K562 (cell line): ENCODE measurements at regions not wholly inside any gene's neighbourhood (a gene's known extent, or its start where the extent isn't known, plus 50 kb on each side); places are given as distances from the start of the nearest gene placed in this dataset.

Experiments used
- ATAC-seq: fragments of 200-7000 bp; cut with Tn5 transposase; 3 replicates; pipeline ENCODE4 v1.9.1; 2020; ENCODE audit warnings: moderate library complexity
- BruUV-seq: library from RNA; stranded (reverse); fragments of 400-500 nt; replicated peaks from 2 replicates; lab custom pipeline; 2021; lab: Mats Ljungman, UMichigan
- CTCF ChIA-PET: fragments of 300-600 bp; formaldehyde crosslinking; extraction: SDS; loops from one replicate; lab custom pipeline; 2021; ENCODE audit warnings: low intra/inter-chr PET ratio; lab: Yijun Ruan, JAX
- POLR2A ChIA-PET: fragments of 300-600, 350-650 bp; sonication (Branson Sonifier 250); formaldehyde crosslinking; extraction: SDS; loops from one replicate; lab custom pipeline; 2021; ENCODE audit warnings: antibody characterized with exemption, inconsistent platforms; lab: Yijun Ruan, JAX
- DNase-seq, 4 experiments: peaks; one replicate each; pipeline versions ENCODE4 v3.0.0 to v3.0.0-alpha.2; 2011 to 2018; ENCODE audit warnings: low spot score in 3 of 4, mixed read lengths in 3 of 4; ENCODE audit errors: extremely low read depth in 1 of 4
- FAIRE-seq: peaks from 2 replicates; lab custom pipeline; 2011; peaks lifted over from hg19 to GRCh38; lab: Jason Lieb, UNC
- H2AFZ ChIP-seq: 2 replicates; pipeline ENCODE4 v1.6.0; 2011; ENCODE audit warnings: low read depth, low read length, control low read depth, inconsistent platforms
- H3K27ac ChIP-seq: fragments of 200-600 bp; 3 replicates; pipeline ENCODE4 v1.8.0; 2011; ENCODE audit warnings: low read depth, mild to moderate bottlenecking, control low read depth, inconsistent platforms, low read length, moderate library complexity, mixed read lengths; ENCODE audit errors: extremely low read depth
- H3K27me3 ChIP-seq, 2 experiments: fragments of 300-600 bp in 1 of 2; 2 replicates in 1 of 2; 3 replicates in 1 of 2; pipeline versions ENCODE4 v1.6.0 to v1.8.0; 2011; ENCODE audit warnings: inconsistent platforms in 2 of 2, low read length in 2 of 2, mild to moderate bottlenecking in 1 of 2, mixed read lengths in 1 of 2, moderate library complexity in 1 of 2; ENCODE audit not compliant: control insufficient read depth in 2 of 2, insufficient read depth in 2 of 2
- H3K36me3 ChIP-seq: fragments of 300-600 bp; 3 replicates; pipeline ENCODE4 v1.8.0; 2011; ENCODE audit warnings: mild to moderate bottlenecking, low read length, inconsistent platforms; ENCODE audit not compliant: control insufficient read depth, insufficient read depth
- H3K4me1 ChIP-seq, 2 experiments: fragments of 200-600 bp in 1 of 2; replicated peaks in 1 of 2; 2 replicates in 1 of 2; 3 replicates in 1 of 2; pipeline versions ENCODE4 v1.5.1 to v1.8.0; 2011; ENCODE audit warnings: inconsistent platforms in 2 of 2, low read length in 2 of 2, mild to moderate bottlenecking in 1 of 2, mixed read lengths in 1 of 2, moderate library complexity in 1 of 2; ENCODE audit not compliant: control insufficient read depth in 2 of 2, insufficient read depth in 2 of 2
- H3K4me2 ChIP-seq: 2 replicates; pipeline ENCODE4 v1.6.1; 2011; ENCODE audit warnings: low read length, control low read depth, inconsistent platforms, mixed read lengths; ENCODE audit not compliant: insufficient read depth
- H3K4me3 ChIP-seq: fragments of 200-600 bp; sonication (generic), shearing (Covaris generic); 2 replicates; pipeline ENCODE4 v1.5.1; 2016; ENCODE audit warnings: control low read depth, inconsistent platforms
- H3K79me2 ChIP-seq: fragments of 200-600 bp; 3 replicates; pipeline ENCODE4 v1.8.0; 2011; ENCODE audit warnings: low read length, inconsistent platforms; ENCODE audit not compliant: control insufficient read depth, insufficient read depth
- H3K9ac ChIP-seq, 2 experiments: 2 replicates each; pipeline versions ENCODE4 v1.6.0 to v1.6.1; 2011; ENCODE audit warnings: low read depth in 2 of 2, low read length in 2 of 2, control low read depth in 1 of 2, inconsistent platforms in 1 of 2, mild to moderate bottlenecking in 1 of 2, mixed read lengths in 1 of 2; ENCODE audit not compliant: insufficient read depth in 1 of 2
- H3K9me1 ChIP-seq: one replicate; pipeline ENCODE4 v1.6.0; 2011; ENCODE audit warnings: inconsistent platforms, mild to moderate bottlenecking, low read length, moderate library complexity; ENCODE audit not compliant: control insufficient read depth, insufficient read depth
- H3K9me3 ChIP-seq: replicated peaks from 2 replicates; pipeline ENCODE4 v1.5.1; 2011; ENCODE audit warnings: low read depth, low read length, inconsistent platforms; ENCODE audit not compliant: control insufficient read depth, insufficient read depth
- H4K20me1 ChIP-seq: replicated peaks from 2 replicates; pipeline ENCODE4 v1.6.1; 2011; ENCODE audit warnings: low read length, inconsistent platforms, mixed read lengths; ENCODE audit not compliant: control insufficient read depth, insufficient read depth
- ARID1B ChIP-seq: fragments of 450-650 bp; IDR thresholded peaks from 2 replicates; pipeline ENCODE4 v1.6.1; 2016; ENCODE audit warnings: antibody characterized with exemption, mild to moderate bottlenecking, inconsistent platforms
- CBFA2T3 ChIP-seq: fragments of 450-650 bp; IDR thresholded peaks from 2 replicates; pipeline ENCODE4 v1.6.1; 2017
- CCNT2 ChIP-seq: IDR thresholded peaks from 2 replicates; pipeline ENCODE4 v1.6.1; 2011; ENCODE audit warnings: borderline replicate concordance, low read depth, mild to moderate bottlenecking, moderate library complexity, mixed read lengths, low read length; ENCODE audit not compliant: insufficient read length; ENCODE audit errors: extremely low read depth
- COPS2 ChIP-seq: fragments of 450-650 bp; conservative IDR thresholded peaks from 2 replicates; pipeline ENCODE4 v1.6.1; 2016; ENCODE audit warnings: mild to moderate bottlenecking, moderate library complexity
- CXXC5 ChIP-seq: fragments of 250-450 bp; sonication (Bioruptor Pico); IDR thresholded peaks from 2 replicates; pipeline ENCODE4 v1.8.0; 2022; ENCODE audit warnings: inconsistent platforms, mild to moderate bottlenecking, moderate library complexity
- EP300 ChIP-seq: IDR thresholded peaks from 2 replicates; pipeline ENCODE4 v1.6.1; 2012; ENCODE audit warnings: low read length, improper control_type of control experiment
- ETV5 ChIP-seq: sonication (generic); formaldehyde crosslinking; IDR thresholded peaks from 2 replicates; pipeline ENCODE4 v1.4.0; 2020; ENCODE audit warnings: low read depth, mild to moderate bottlenecking, missing genetic modification reagents
- HDAC2 ChIP-seq: fragments of 450-650 bp; IDR thresholded peaks from 2 replicates; pipeline ENCODE4 v1.6.1; 2016; ENCODE audit warnings: mild to moderate bottlenecking
- JUND ChIP-seq, 2 experiments: IDR thresholded peaks; 2 replicates in 1 of 2; 3 replicates in 1 of 2; pipeline ENCODE4 v1.6.1; 2011; ENCODE audit warnings: borderline replicate concordance in 2 of 2, low read depth in 2 of 2, low read length in 2 of 2, improper control_type of control experiment in 1 of 2, missing biosample characterization in 1 of 2, missing genetic modification characterization in 1 of 2, missing genetic modification reagents in 1 of 2
- KLF16 ChIP-seq: IDR thresholded peaks from 2 replicates; pipeline ENCODE4 v1.6.1; 2016; ENCODE audit warnings: antibody characterized with exemption
- MAZ ChIP-seq, 2 experiments: fragments of 450-650 bp in 1 of 2; sonication (generic) in 1 of 2; formaldehyde crosslinking; IDR thresholded peaks in 1 of 2; conservative IDR thresholded peaks in 1 of 2; 2 replicates each; pipeline versions ENCODE4 v1.4.0 to v1.5.0; 2020; ENCODE audit warnings: mild to moderate bottlenecking in 1 of 2, missing genetic modification reagents in 1 of 2
- MTA2 ChIP-seq: fragments of 450-650 bp; IDR thresholded peaks from 2 replicates; pipeline ENCODE4 v1.6.1; 2016; ENCODE audit warnings: low read depth
- NFE2 ChIP-seq: IDR thresholded peaks from 2 replicates; pipeline ENCODE4 v1.6.1; 2014; ENCODE audit warnings: antibody characterized with exemption, low read depth
- PML ChIP-seq: IDR thresholded peaks from 2 replicates; pipeline ENCODE4 v1.6.1; 2012; ENCODE audit warnings: low read length, inconsistent platforms
- PRMT5 ChIP-seq: sonication (generic); formaldehyde crosslinking; IDR thresholded peaks from 2 replicates; pipeline ENCODE4 v1.5.0; 2020; ENCODE audit warnings: missing genetic modification reagents
- RAD21 ChIP-seq, 2 experiments: fragments of 250-450 bp in 1 of 2; fragments of 450-650 bp in 1 of 2; sonication (Bioruptor Pico) in 1 of 2; formaldehyde crosslinking in 1 of 2; IDR thresholded peaks in 1 of 2; conservative IDR thresholded peaks in 1 of 2; 2 replicates each; pipeline versions ENCODE4 v1.4.0 to v1.8.0; 2020 to 2022; ENCODE audit warnings: mild to moderate bottlenecking in 2 of 2, moderate library complexity in 1 of 2
- RBM14 ChIP-seq: fragments of 200-400 bp; formaldehyde crosslinking; IDR thresholded peaks from 2 replicates; pipeline ENCODE4 v1.6.1; 2018; ENCODE audit warnings: low read depth, mild to moderate bottlenecking, low read length, moderate library complexity, borderline replicate concordance; ENCODE audit not compliant: insufficient read depth
- SMAD4 ChIP-seq: fragments of 250-450 bp; sonication (Bioruptor Pico); conservative IDR thresholded peaks from 2 replicates; pipeline ENCODE4 v1.8.0; 2021; ENCODE audit warnings: inconsistent platforms, mild to moderate bottlenecking, moderate library complexity
- SMARCA4 ChIP-seq: fragments of 450-650 bp; IDR thresholded peaks from 2 replicates; pipeline ENCODE4 v1.6.1; 2016
- TAF1 ChIP-seq: IDR thresholded peaks from 2 replicates; pipeline ENCODE4 v1.6.1; 2011; ENCODE audit warnings: mild to moderate bottlenecking, low read length, moderate library complexity; ENCODE audit not compliant: insufficient read depth, control insufficient read depth, severe bottlenecking; ENCODE audit errors: extremely low read depth
- TBL1XR1 ChIP-seq, 2 experiments: IDR thresholded peaks; 2 replicates each; pipeline ENCODE4 v1.6.1; 2012; ENCODE audit warnings: improper control_type of control experiment in 2 of 2, low read length in 2 of 2, mild to moderate bottlenecking in 1 of 2
- TCF3 ChIP-seq: sonication (generic); formaldehyde crosslinking; IDR thresholded peaks from 2 replicates; pipeline ENCODE4 v1.4.0; 2020; ENCODE audit warnings: mild to moderate bottlenecking, missing genetic modification reagents
- TRIM24 ChIP-seq, 2 experiments: fragments of 450-650 bp; IDR thresholded peaks; 2 replicates each; pipeline ENCODE4 v1.6.1; 2016
- ZBTB8A ChIP-seq: fragments of 450-650 bp; IDR thresholded peaks from 2 replicates; pipeline ENCODE4 v1.6.1; 2018; ENCODE audit warnings: mild to moderate bottlenecking, moderate library complexity; ENCODE audit not compliant: partially characterized antibody
- ZEB2 ChIP-seq: fragments of 450-650 bp; IDR thresholded peaks from 2 replicates; pipeline ENCODE4 v1.6.1; 2016
- ZNF232 ChIP-seq: sonication (generic); formaldehyde crosslinking; IDR thresholded peaks from 2 replicates; pipeline ENCODE4 v1.8.0; 2022; ENCODE audit warnings: mild to moderate bottlenecking, missing genetic modification reagents
- ZNF311 ChIP-seq: fragments of 250-450 bp; sonication (Bioruptor Pico); IDR thresholded peaks from 2 replicates; pipeline ENCODE4 v1.4.0; 2020; ENCODE audit warnings: mild to moderate bottlenecking, moderate library complexity
- WGBS: fragments of 100-300 bp; shearing (Covaris generic); methylation state at CpG from one replicate; pipeline ENCODE4 v1.1.6; 2016; ENCODE audit warnings: low coverage, mixed read lengths; ENCODE audit not compliant: insufficient coverage; ENCODE audit errors: missing lambda C conversion rate; 5-methylcytosine and 5-hydroxymethylcytosine counted together
- in situ Hi-C: fragments of 300-500 bp; cut with MboI; formaldehyde crosslinking; loops from 4 replicates; pipeline ENCODE4 v1.15.0; 2018; ENCODE audit warnings: inconsistent platforms, mixed read lengths
- intact Hi-C: fragments of 100-400 bp; cut with micrococcal nuclease; formaldehyde crosslinking; loops from 2 replicates; pipeline ENCODE4 v1.14.2; 2022

- H3K4me3 ChIP-seq, result no peak overlapping the region
- H3K4me2 ChIP-seq, result peak overlapping the region; percentile 3; the same call in 1 of the 2 replicates
- peaks cover 11 to 13% of the 10 kb centered on the region in 2 experiments; a peak in 4 of 5 replicates for H3K27me3 ChIP-seq
- 0% methylated on average over 5 of the region's 5 CpGs for WGBS
- peak; percentile 67 for FAIRE-seq
- in situ Hi-C loops (no loop called here), intact Hi-C loops (loop anchor here (5.0 kb wide), 1 partner anchor 243 kb away; no protein-coding TSS in a partner anchor)
- no peaks in the 10 kb centered on the region for H3K79me2 ChIP-seq
- no peak overlapping the region for H3K9ac ChIP-seq
- H3K27ac ChIP-seq, result no peak overlapping the region
- POLR2A ChIA-PET, result interaction anchor here (1.5 kb wide), 1 partner anchor 11 kb away, joined by 4 read pairs; no protein-coding TSS in a partner anchor
- H2AFZ ChIP-seq, result no peak overlapping the region
- CTCF ChIA-PET, result interaction anchor here (0.6 to 0.7 kb wide), 2 partner anchors 263 to 526 kb away, joined by 3 to 4 read pairs; no protein-coding TSS in a partner anchor
- peak; percentile 83 for ATAC-seq
- H3K36me3 ChIP-seq, result no peaks in the 10 kb centered on the region
- H3K9me3 ChIP-seq, result no peaks in the 10 kb centered on the region
- BruUV-seq, result no TSS peak
- H3K4me1 ChIP-seq, result peaks cover 0 to 18% of the 10 kb centered on the region in 2 experiments; a peak in 3 of 5 replicates
- H4K20me1 ChIP-seq, result no peaks in the 10 kb centered on the region
- no peaks in the 10 kb centered on the region for H3K9me1 ChIP-seq
- DNase-seq, result peak; percentile 23 to 64 (median 42)
- TF ChIP-seq SMAD4 (CRISPR knock-in tag) (0 out of 2 replicates have a peak, but pooled peaks have one; percentile 16), ETV5 (peak; percentile 73; the same call in 1 of the 2 replicates), COPS2 (no peak), CXXC5 (CRISPR knock-in tag) (peak; percentile 20; the same call in 1 of the 2 replicates), CBFA2T3 (peak; percentile 82), NFE2 (peak; percentile 27; the same call in 1 of the 2 replicates), PRMT5 (CRISPR knock-in tag) (no peak), MTA2 (peak; percentile 55), ZNF232 (CRISPR knock-in tag) (no peak), ARID1B (peak; percentile 88), HDAC2 (peak; percentile 34; the same call in 1 of the 2 replicates), RAD21 (CRISPR knock-in tag; conservative IDR thresholded peaks at IDR 0.05 in 1 of 2, IDR thresholded peaks at IDR 0.05 in 1 of 2) (peak; percentile 45 to 60), RBM14 (no peak), SMARCA4 (peak; percentile 54; the same call in 1 of the 2 replicates), KLF16 (peak; percentile 66), TBL1XR1 (IDR thresholded peaks at IDR 0.05; ENCODE audit: low read length in 2 of 2) (0 out of 4 replicates have a peak, but pooled peaks of 1 of the 2 experiments have one; percentile 29), ZNF311 (CRISPR knock-in tag) (no peak), ZEB2 (peak; percentile 81), EP300 (peak; percentile 72), TCF3 (CRISPR knock-in tag) (peak; percentile 95), TRIM24 (IDR thresholded peaks at IDR 0.05) (peak; percentile 61 to 77), CCNT2 (peak; percentile 58), JUND (IDR thresholded peaks at IDR 0.05; ENCODE audit: borderline replicate concordance, low read depth, low read length) (peak; percentile 59), JUND (tag; IDR thresholded peaks at IDR 0.05; ENCODE audit: borderline replicate concordance, low read depth, low read length) (peak; percentile 46; the same call in 1 of the 3 replicates), MAZ (CRISPR knock-in tag; conservative IDR thresholded peaks at IDR 0.05 in 1 of 2, IDR thresholded peaks at IDR 0.05 in 1 of 2) (peak in 1 of 2 experiments; percentile 12; a peak in 1 of 4 replicates), TAF1 (no peak), ZBTB8A (no peak), PML (peak; percentile 64; the same call in 1 of the 2 replicates)
Observed at GRCh38 chr2:173815772-173816171, 149.4 kb downstream of the SP3 start.
